OCI-LY7 (cell line): ENCODE measurements at regions not wholly inside any gene's neighbourhood (a gene's known extent, or its start where the extent isn't known, plus 50 kb on each side); places are given as distances from the start of the nearest gene placed in this dataset.

Experiments used
- CTCF ChIP-seq: fragments of 200-600 bp; sonication (generic); conservative IDR thresholded peaks from 2 replicates; pipeline ENCODE4 v1.5.1; 2014; ENCODE audit warnings: mild to moderate bottlenecking, antibody characterized with exemption, low read length, moderate library complexity, mixed read lengths
- EZH2phosphoT487 ChIP-seq: fragments of 200-600 bp; sonication (generic); IDR thresholded peaks from 2 replicates; pipeline ENCODE4 v1.6.1; 2018; ENCODE audit warnings: low read depth, borderline replicate concordance, mild to moderate bottlenecking, mixed run types, antibody characterized with exemption, low read length, moderate library complexity, mixed read lengths

GRCh38 chr12:30423330-30423729, 272.3 kb downstream of the IPO8 start:
- TF ChIP-seq CTCF: no peak
- no peak for TF ChIP-seq EZH2phosphoT487
